H9 (cell line): ENCODE measurements at regions not wholly inside any gene's neighbourhood (a gene's known extent, or its start where the extent isn't known, plus 50 kb on each side); places are given as distances from the start of the nearest gene placed in this dataset.

Experiments
- DNase-seq: peaks from one replicate; pipeline ENCODE4 v3.0.0-alpha.2; 2017
- H2AFZ ChIP-seq: one replicate; pipeline ENCODE4 v1.6.1; 2013; ENCODE audit warnings: mild to moderate bottlenecking, low read length, control low read depth, moderate library complexity
- H2AK5ac ChIP-seq: 2 replicates; pipeline ENCODE4 v1.6.1; 2013; ENCODE audit warnings: low read length, control low read depth, mixed read lengths; ENCODE audit not compliant: insufficient read length
- H2BK120ac ChIP-seq: one replicate; pipeline ENCODE4 v1.6.1; 2013; ENCODE audit warnings: low read depth, mild to moderate bottlenecking, low read length, control low read depth, inconsistent platforms; ENCODE audit not compliant: poor library complexity, severe bottlenecking
- H2BK12ac ChIP-seq: 2 replicates; pipeline ENCODE4 v1.6.1; 2013; ENCODE audit warnings: low read length, control low read depth, mixed read lengths, low read depth; ENCODE audit not compliant: insufficient read length
- H2BK15ac ChIP-seq: 2 replicates; pipeline ENCODE4 v1.6.1; 2013; ENCODE audit warnings: low read depth, low read length, control low read depth
- H2BK20ac ChIP-seq: one replicate; pipeline ENCODE4 v1.6.1; 2013; ENCODE audit warnings: low read depth, mild to moderate bottlenecking, low read length, control low read depth, inconsistent platforms; ENCODE audit not compliant: poor library complexity, severe bottlenecking
- H2BK5ac ChIP-seq: 2 replicates; pipeline ENCODE4 v1.6.1; 2013; ENCODE audit warnings: low read length, control low read depth, mixed read lengths; ENCODE audit not compliant: insufficient read length
- H3K14ac ChIP-seq: 2 replicates; pipeline ENCODE4 v1.6.1; 2013; ENCODE audit warnings: low read length, control low read depth; ENCODE audit not compliant: insufficient read depth
- H3K18ac ChIP-seq: 2 replicates; pipeline ENCODE4 v1.6.1; 2013; ENCODE audit warnings: low read depth, mild to moderate bottlenecking, mixed read lengths, low read length, control low read depth; ENCODE audit not compliant: insufficient read length
- H3K23ac ChIP-seq: 2 replicates; pipeline ENCODE4 v1.6.1; 2013; ENCODE audit warnings: low read length, control low read depth, mixed read lengths, low read depth; ENCODE audit not compliant: insufficient read length
- H3K23me2 ChIP-seq: 2 replicates; pipeline ENCODE4 v1.6.1; 2013; ENCODE audit warnings: low read depth, mild to moderate bottlenecking, mixed read lengths, low read length, control low read depth; ENCODE audit not compliant: insufficient read length, poor library complexity, severe bottlenecking
- H3K27ac ChIP-seq: 2 replicates; pipeline ENCODE4 v1.5.1; 2013; ENCODE audit warnings: low read length, control low read depth, mixed read lengths, low read depth; ENCODE audit not compliant: insufficient read length
- H3K27me3 ChIP-seq: 2 replicates; pipeline ENCODE4 v1.6.1; 2013; ENCODE audit warnings: low read length, control low read depth, inconsistent platforms; ENCODE audit not compliant: insufficient read depth
- H3K4ac ChIP-seq: 2 replicates; pipeline ENCODE4 v1.6.1; 2013; ENCODE audit warnings: low read depth, mild to moderate bottlenecking, control low read depth, inconsistent platforms, low read length, moderate library complexity
- H3K4me1 ChIP-seq: 2 replicates; pipeline ENCODE4 v1.6.1; 2013; ENCODE audit warnings: low read length, control low read depth, inconsistent platforms; ENCODE audit not compliant: insufficient read depth
- H3K4me2 ChIP-seq: 2 replicates; pipeline ENCODE4 v1.6.1; 2013; ENCODE audit warnings: low read length, control low read depth, mixed read lengths; ENCODE audit not compliant: insufficient read length, insufficient read depth
- H3K56ac ChIP-seq: 2 replicates; pipeline ENCODE4 v1.6.1; 2013; ENCODE audit warnings: low read depth, mild to moderate bottlenecking, mixed read lengths, low read length, control low read depth; ENCODE audit not compliant: insufficient read length
- H3K79me1 ChIP-seq: 2 replicates; pipeline ENCODE4 v1.6.1; 2013; ENCODE audit warnings: low read depth, mild to moderate bottlenecking, moderate library complexity, low read length, control low read depth, inconsistent platforms; ENCODE audit not compliant: insufficient read depth, poor library complexity, severe bottlenecking
- H3K79me2 ChIP-seq: 2 replicates; pipeline ENCODE4 v1.6.1; 2013; ENCODE audit warnings: low read length, control low read depth, inconsistent platforms; ENCODE audit not compliant: insufficient read depth
- H3K9ac ChIP-seq: 2 replicates; pipeline ENCODE4 v1.6.1; 2013; ENCODE audit warnings: low read length, control low read depth, mixed read lengths; ENCODE audit not compliant: insufficient read length; ENCODE audit errors: extremely low read depth
- H3K9me3 ChIP-seq: one replicate; pipeline ENCODE4 v1.6.1; 2013; ENCODE audit warnings: low read depth, low read length, inconsistent platforms; ENCODE audit not compliant: control insufficient read depth
- H3T11ph ChIP-seq: one replicate; pipeline ENCODE4 v1.6.1; 2013; ENCODE audit warnings: mild to moderate bottlenecking, low read length, control low read depth, inconsistent platforms
- H4K20me1 ChIP-seq: one replicate; pipeline ENCODE4 v1.6.1; 2013; ENCODE audit not compliant: control insufficient read depth, insufficient read length, insufficient read depth
- H4K5ac ChIP-seq: 2 replicates; pipeline ENCODE4 v1.6.1; 2013; ENCODE audit warnings: low read depth, mild to moderate bottlenecking, mixed read lengths, low read length, control low read depth; ENCODE audit not compliant: insufficient read length
- H4K8ac ChIP-seq: replicated peaks from 2 replicates; pipeline ENCODE4 v1.6.1; 2013; ENCODE audit warnings: low read length, control low read depth, mixed read lengths, low read depth; ENCODE audit not compliant: insufficient read length
- H4K91ac ChIP-seq: 2 replicates; pipeline ENCODE4 v1.6.1; 2013; ENCODE audit warnings: low read depth, mild to moderate bottlenecking, moderate library complexity, mixed read lengths, low read length, control low read depth; ENCODE audit not compliant: insufficient read length
- H3K27ac Mint-ChIP-seq, 3 experiments: 2 replicates in 2 of 3; 3 replicates in 1 of 3; pipeline ENCODE4 v1.8.0; 2020 to 2021; ENCODE audit warnings: mixed read lengths in 3 of 3, mild to moderate bottlenecking in 1 of 3, moderate library complexity in 1 of 3
- H3K27me3 Mint-ChIP-seq: 2 replicates; pipeline ENCODE4 v1.8.0; 2021; ENCODE audit warnings: low read depth, mild to moderate bottlenecking, moderate library complexity, mixed read lengths
- H3K36me3 Mint-ChIP-seq, 3 experiments: 2 replicates in 2 of 3; 3 replicates in 1 of 3; pipeline ENCODE4 v1.8.0; 2020 to 2021; ENCODE audit warnings: low read depth in 3 of 3, mixed read lengths in 3 of 3; ENCODE audit not compliant: insufficient read depth in 1 of 3
- H3K4me1 Mint-ChIP-seq, 2 experiments: 2 replicates each; pipeline ENCODE4 v1.8.0; 2020; ENCODE audit warnings: mixed read lengths in 2 of 2
- H3K4me3 Mint-ChIP-seq, 2 experiments: 2 replicates in 1 of 2; 3 replicates in 1 of 2; pipeline ENCODE4 v1.8.0; 2020 to 2021; ENCODE audit warnings: mild to moderate bottlenecking in 2 of 2, mixed read lengths in 2 of 2, moderate library complexity in 1 of 2
- H3K9me3 Mint-ChIP-seq, 2 experiments: 2 replicates in 1 of 2; 3 replicates in 1 of 2; pipeline ENCODE4 v1.8.0; 2020; ENCODE audit warnings: mild to moderate bottlenecking in 2 of 2, mixed read lengths in 2 of 2, moderate library complexity in 1 of 2
- CTCF ChIP-seq: fragments of 200-600 bp; sonication (generic); conservative IDR thresholded peaks from 3 replicates; pipeline ENCODE4 v1.8.0; 2021; ENCODE audit warnings: antibody characterized with exemption, mild to moderate bottlenecking
- whole genome bisulfite sequencing: extraction: QIAGEN DNeasy Blood & Tissue Kit; methylation state at CpG from one replicate; pipeline ENCODE4 v1.1.7; 2013; ENCODE audit warnings: missing lambda C conversion rate, low lambda C conversion rate, mixed read lengths; ENCODE audit not compliant: insufficient read length; ENCODE audit errors: extremely low coverage; 5-methylcytosine and 5-hydroxymethylcytosine counted together

GRCh38 chr1:192739476-192740184, 69.2 kb upstream of the RGS2 start:
- Histone ChIP-seq H3K4ac (no peak overlapping the region), H3K4me2 (no peak overlapping the region), H2BK5ac (no peak overlapping the region), H2BK12ac (no peak overlapping the region), H2BK15ac (no peak overlapping the region), H3K4me1 (no peaks in the 10 kb centered on the region), H3K79me1 (no peaks in the 10 kb centered on the region), H3K9me3 (no peaks in the 10 kb centered on the region), H3K79me2 (no peaks in the 10 kb centered on the region), H3K56ac (no peak overlapping the region), H4K20me1 (no peaks in the 10 kb centered on the region), H2AK5ac (no peak overlapping the region), H3K9ac (no peak overlapping the region), H2BK120ac (no peak overlapping the region), H3T11ph (no peak overlapping the region), H3K14ac (no peak overlapping the region), H2BK20ac (no peak overlapping the region), H3K27me3 (no peaks in the 10 kb centered on the region), H3K23me2 (no peaks in the 10 kb centered on the region), H3K23ac (no peak overlapping the region), H3K18ac (no peak overlapping the region), H2AFZ (no peak overlapping the region), H4K91ac (no peak overlapping the region), H4K8ac (no peak overlapping the region), H3K27ac (no peak overlapping the region), H4K5ac (no peak overlapping the region)
- H3K27ac Mint-ChIP-seq = no peak overlapping the region
- DNase-seq = no peak
- no peak overlapping the region for H3K4me3 Mint-ChIP-seq
- WGBS = no CpG with 5 or more reads among the region's 11 CpGs
- peaks cover 8 to 14% of the 10 kb centered on the region in 2 experiments; a peak in 4 of 5 replicates for H3K9me3 Mint-ChIP-seq
- peaks cover 2 to 9% (median 4%) of the 10 kb centered on the region in 3 experiments; a peak in 4 of 7 replicates for H3K36me3 Mint-ChIP-seq
- no peaks in the 10 kb centered on the region; the same call in 1 of the 2 replicates for H3K27me3 Mint-ChIP-seq
- no peak for TF ChIP-seq CTCF
- H3K4me1 Mint-ChIP-seq = no peaks in the 10 kb centered on the region
